OCI-LY7 (cell line): ENCODE measurements at regions not wholly inside any gene's neighbourhood (a gene's known extent, or its start where the extent isn't known, plus 50 kb on each side); places are given as distances from the start of the nearest gene placed in this dataset.

Source experiments
- EZH2phosphoT487 ChIP-seq: fragments of 200-600 bp; sonication (generic); IDR thresholded peaks from 2 replicates; pipeline ENCODE4 v1.6.1; 2018; ENCODE audit warnings: low read depth, borderline replicate concordance, mild to moderate bottlenecking, mixed run types, antibody characterized with exemption, low read length, moderate library complexity, mixed read lengths
- TF ChIP-seq, protein P1 (sequence below): fragments of 200-600 bp; sonication (generic); conservative IDR thresholded peaks from 2 replicates; pipeline ENCODE4 v1.5.1; 2014; ENCODE audit warnings: mild to moderate bottlenecking, antibody characterized with exemption, low read length, moderate library complexity, mixed read lengths

DNA sequence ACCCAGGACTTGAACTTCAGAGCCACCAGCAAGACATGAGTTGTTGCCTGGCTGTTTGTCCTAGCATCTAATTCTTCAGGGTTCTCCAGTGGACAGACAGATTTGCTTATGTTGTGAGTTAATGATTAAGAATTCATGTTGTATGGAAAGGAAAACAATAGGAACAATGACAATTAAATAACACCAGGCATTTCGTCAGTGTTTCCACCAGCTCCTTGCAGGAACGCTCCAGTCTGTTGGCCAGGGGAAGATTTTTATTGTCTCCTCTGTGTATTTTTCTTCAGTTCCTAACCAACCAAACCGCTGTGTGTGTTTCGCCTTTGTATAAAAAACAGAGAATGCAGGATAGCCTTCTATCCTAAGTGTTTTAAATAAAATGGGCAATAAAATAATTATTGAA is 64.4 kb upstream of the PTGFR start:
- TF ChIP-seq, protein P1, sequence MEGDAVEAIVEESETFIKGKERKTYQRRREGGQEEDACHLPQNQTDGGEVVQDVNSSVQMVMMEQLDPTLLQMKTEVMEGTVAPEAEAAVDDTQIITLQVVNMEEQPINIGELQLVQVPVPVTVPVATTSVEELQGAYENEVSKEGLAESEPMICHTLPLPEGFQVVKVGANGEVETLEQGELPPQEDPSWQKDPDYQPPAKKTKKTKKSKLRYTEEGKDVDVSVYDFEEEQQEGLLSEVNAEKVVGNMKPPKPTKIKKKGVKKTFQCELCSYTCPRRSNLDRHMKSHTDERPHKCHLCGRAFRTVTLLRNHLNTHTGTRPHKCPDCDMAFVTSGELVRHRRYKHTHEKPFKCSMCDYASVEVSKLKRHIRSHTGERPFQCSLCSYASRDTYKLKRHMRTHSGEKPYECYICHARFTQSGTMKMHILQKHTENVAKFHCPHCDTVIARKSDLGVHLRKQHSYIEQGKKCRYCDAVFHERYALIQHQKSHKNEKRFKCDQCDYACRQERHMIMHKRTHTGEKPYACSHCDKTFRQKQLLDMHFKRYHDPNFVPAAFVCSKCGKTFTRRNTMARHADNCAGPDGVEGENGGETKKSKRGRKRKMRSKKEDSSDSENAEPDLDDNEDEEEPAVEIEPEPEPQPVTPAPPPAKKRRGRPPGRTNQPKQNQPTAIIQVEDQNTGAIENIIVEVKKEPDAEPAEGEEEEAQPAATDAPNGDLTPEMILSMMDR = no peak
- TF ChIP-seq EZH2phosphoT487 = no peak
